Activated CD4-positive, alpha-beta memory T cell treated with anti-CD3 and anti-CD28 coated beads, Interleukin-2, amount 10 ng/mL, durations not matched to agents 7 days and 5 days (primary cell): ENCODE measurements at regions not wholly inside any gene's neighbourhood (a gene's known extent, or its start where the extent isn't known, plus 50 kb on each side); places are given as distances from the start of the nearest gene placed in this dataset.
"Not testable (repeated sequence)": the region's sequence is repeated elsewhere in the genome, so short reads cannot be mapped to it uniquely, and the experiment has no call there.

Source experiments
- CTCF ChIA-PET: fragments of 350-600 bp; sonication (Branson Sonifier 250); formaldehyde crosslinking; loops from one replicate; lab custom pipeline; 2021; ENCODE audit warnings: antibody characterized with exemption, inconsistent platforms; lab: Charles Lee
- POLR2A ChIA-PET: fragments of 350-600 bp; sonication (Branson Sonifier 250); formaldehyde crosslinking; loops from one replicate; lab custom pipeline; 2021; ENCODE audit warnings: antibody characterized with exemption; lab: Charles Lee
- DNase-seq: peaks from one replicate; pipeline ENCODE4 v3.0.0-alpha.2; 2020
- H3K27ac Mint-ChIP-seq: one replicate; pipeline ENCODE4 v1.8.0; 2021; ENCODE audit warnings: mild to moderate bottlenecking, mixed read lengths
- H3K27me3 Mint-ChIP-seq: one replicate; pipeline ENCODE4 v1.8.0; 2021; ENCODE audit warnings: mixed read lengths
- H3K36me3 Mint-ChIP-seq: one replicate; pipeline ENCODE4 v1.8.0; 2021; ENCODE audit warnings: low read depth, mixed read lengths
- H3K4me1 Mint-ChIP-seq: one replicate; pipeline ENCODE4 v1.8.0; 2021; ENCODE audit warnings: mixed read lengths
- H3K4me3 Mint-ChIP-seq: one replicate; pipeline ENCODE4 v1.8.0; 2021; ENCODE audit warnings: mild to moderate bottlenecking, mixed read lengths
- H3K9me3 Mint-ChIP-seq: one replicate; pipeline ENCODE4 v1.8.0; 2021; ENCODE audit warnings: mixed read lengths

DNA sequence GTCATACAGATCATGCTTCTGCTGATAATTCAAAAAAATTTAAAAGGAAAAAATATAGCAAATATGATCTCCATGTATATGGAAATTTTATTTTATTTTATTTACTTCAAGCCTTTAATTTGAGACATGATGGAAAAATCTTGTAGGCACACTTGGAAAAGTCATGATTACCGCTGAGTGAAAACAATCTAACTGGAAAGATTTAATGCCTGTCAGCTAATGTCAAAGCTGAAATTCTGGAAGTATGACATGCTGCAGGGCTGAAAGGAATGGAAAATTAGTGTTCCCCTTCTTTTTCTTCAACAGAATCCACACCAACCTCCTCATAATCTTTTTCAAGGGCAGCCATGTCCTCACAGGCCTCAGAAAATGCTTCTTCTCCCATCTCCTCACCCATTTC lies 58.2 kb downstream of the RPRM start:
- Mint-ChIP-seq H3K36me3 (no peaks in the 10 kb centered on the region), H3K27me3 (no peaks in the 10 kb centered on the region), H3K4me1 (no peaks in the 10 kb centered on the region), H3K9me3 (no peaks in the 10 kb centered on the region), H3K4me3 (no peak overlapping the region), H3K27ac (no peak overlapping the region)
- no peak for DNase-seq
- POLR2A ChIA-PET, result no interaction called here
- CTCF ChIA-PET, result no interaction called here

DNA sequence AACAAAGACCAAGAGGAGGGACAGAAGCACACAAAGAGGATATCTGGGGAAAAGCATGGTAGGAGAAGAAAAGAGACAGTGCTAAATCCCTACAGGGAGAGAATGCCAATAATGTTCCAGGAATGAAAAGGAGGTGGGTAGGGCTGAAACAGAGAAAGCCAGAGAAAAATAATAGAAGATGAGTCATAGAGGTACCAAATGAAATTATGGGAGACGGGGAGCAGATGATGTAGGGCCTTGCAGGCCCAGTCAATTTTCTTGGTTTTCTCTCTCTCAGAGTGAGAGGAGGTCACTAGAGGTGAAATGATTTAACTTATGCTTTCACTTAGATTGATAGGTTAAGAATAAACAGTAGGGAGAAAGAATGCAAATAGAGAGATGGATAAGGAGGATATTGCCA lies 61.5 kb downstream of the RPRM start:
- POLR2A ChIA-PET, result no interaction called here

DNA sequence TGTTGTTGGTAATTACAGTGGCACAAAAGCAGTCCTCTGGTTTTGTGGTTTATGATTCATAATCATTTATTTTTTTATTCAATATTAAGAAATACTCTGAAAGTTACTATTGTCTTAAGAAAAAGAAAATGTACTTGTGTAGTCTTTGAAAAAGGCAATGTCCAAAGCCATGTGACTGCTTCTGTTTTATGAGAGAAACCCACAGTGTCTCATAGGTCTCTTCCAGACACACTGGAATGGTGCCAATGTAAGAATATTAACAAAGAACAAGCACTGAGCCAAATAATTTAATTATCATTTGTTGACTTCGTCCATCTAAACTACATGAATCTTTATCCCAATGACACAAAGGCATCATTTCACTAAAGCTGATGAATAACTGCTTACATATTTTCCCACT lies 62.5 kb downstream of the RPRM start:
- Mint-ChIP-seq H3K27me3 (no peaks in the 10 kb centered on the region), H3K4me1 (no peaks in the 10 kb centered on the region), H3K4me3 (no peak overlapping the region), H3K9me3 (no peaks in the 10 kb centered on the region), H3K27ac (no peak overlapping the region), H3K36me3 (no peaks in the 10 kb centered on the region)
- ChIA-PET CTCF (no interaction called here), POLR2A (no interaction called here)
- DNase-seq, result no peak

More for the DNA sequence above, 61.5 kb downstream of the RPRM start:
- Mint-ChIP-seq H3K36me3 (no peaks in the 10 kb centered on the region), H3K27me3 (no peaks in the 10 kb centered on the region), H3K4me3 (no peak overlapping the region), H3K9me3 (no peaks in the 10 kb centered on the region), H3K4me1 (no peaks in the 10 kb centered on the region), H3K27ac (no peak overlapping the region)
- DNase-seq, result no peak
- CTCF ChIA-PET, result no interaction called here

DNA sequence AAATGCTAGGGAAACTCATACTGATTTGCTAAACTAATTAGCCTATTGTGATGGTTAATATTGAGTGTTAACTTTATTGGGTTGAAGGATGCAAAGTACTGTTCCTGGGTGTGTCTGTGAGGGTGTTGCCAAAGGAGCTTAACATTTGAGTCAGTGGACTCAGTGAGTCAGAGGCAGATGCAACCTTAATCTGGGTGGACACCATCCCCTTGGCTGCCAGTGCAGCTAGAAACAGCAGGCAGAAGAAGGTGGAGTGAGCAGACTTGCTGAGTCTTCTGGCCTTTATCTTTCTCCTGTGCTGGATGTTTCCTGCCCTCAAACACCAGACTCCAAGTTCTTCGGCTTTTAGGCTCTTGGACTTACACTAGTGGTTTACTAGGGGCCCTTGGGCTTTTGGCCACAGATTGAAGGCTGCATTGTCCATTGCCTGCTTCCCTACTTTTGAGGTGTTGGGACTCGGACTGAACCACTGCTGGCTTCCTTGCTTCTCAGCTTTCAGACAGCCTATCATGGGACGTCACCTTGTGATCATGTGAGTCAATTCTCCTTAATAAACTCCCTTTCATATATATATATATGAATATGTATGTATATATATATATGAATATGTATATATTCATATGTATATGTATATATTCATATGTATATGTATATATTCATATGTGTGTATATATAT lies 69.7 kb downstream of the RPRM start:
- ChIA-PET CTCF (no interaction called here), POLR2A (no interaction called here)
- DNase-seq, result no peak
- Mint-ChIP-seq H3K27me3 (no peaks in the 10 kb centered on the region), H3K9me3 (no peaks in the 10 kb centered on the region), H3K4me3 (no peak overlapping the region), H3K4me1 (no peaks in the 10 kb centered on the region), H3K36me3 (no peaks in the 10 kb centered on the region), H3K27ac (no peak overlapping the region)

DNA sequence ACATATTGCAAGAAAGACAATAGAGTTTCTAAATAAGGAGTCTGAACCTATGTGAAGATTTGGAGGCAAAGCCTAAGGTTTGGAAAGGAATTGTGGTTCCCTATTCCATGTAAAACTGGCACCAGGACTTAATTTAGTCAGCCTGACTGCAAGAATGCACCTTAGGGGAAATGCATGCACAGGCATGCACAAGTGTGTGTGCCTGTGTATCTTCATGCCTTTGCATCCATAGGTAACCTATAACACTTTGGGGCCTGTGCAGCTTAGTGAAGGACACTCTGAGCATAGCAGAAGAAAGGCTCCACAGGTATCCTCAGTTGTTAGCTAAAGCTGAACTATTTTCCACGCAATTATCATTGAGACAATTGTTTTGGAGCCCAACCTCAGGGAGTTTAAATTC lies 73.4 kb downstream of the RPRM start:
- ChIA-PET POLR2A (no interaction called here), CTCF (no interaction called here)
- DNase-seq, result no peak
- Mint-ChIP-seq H3K27ac (no peak overlapping the region), H3K9me3 (no peaks in the 10 kb centered on the region), H3K4me3 (no peak overlapping the region), H3K27me3 (no peaks in the 10 kb centered on the region), H3K36me3 (no peaks in the 10 kb centered on the region), H3K4me1 (no peaks in the 10 kb centered on the region)

DNA sequence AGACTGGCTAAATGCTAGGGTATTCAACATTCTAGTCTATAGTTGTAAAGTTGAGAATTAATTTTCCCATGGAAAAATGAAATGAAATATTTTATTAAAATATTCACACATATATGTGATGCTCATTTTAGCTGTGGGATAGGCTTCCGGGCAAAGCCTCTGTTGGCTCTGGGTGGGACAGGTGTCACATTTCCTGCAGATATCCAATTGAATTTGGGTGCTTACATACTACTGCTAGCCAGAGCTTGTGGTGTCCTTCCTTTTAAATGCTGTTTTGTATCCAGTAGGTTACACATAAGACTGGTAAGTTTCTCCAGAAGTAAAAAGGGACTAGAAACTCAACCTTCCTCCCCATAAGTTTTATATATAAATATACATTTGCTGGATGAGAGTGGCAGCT lies 73.8 kb downstream of the RPRM start:
- CTCF ChIA-PET, result no interaction called here
- Mint-ChIP-seq H3K4me3 (no peak overlapping the region), H3K36me3 (no peaks in the 10 kb centered on the region), H3K9me3 (no peaks in the 10 kb centered on the region), H3K27me3 (no peaks in the 10 kb centered on the region), H3K4me1 (no peaks in the 10 kb centered on the region), H3K27ac (no peak overlapping the region)
- DNase-seq, result no peak
- POLR2A ChIA-PET, result no interaction called here

DNA sequence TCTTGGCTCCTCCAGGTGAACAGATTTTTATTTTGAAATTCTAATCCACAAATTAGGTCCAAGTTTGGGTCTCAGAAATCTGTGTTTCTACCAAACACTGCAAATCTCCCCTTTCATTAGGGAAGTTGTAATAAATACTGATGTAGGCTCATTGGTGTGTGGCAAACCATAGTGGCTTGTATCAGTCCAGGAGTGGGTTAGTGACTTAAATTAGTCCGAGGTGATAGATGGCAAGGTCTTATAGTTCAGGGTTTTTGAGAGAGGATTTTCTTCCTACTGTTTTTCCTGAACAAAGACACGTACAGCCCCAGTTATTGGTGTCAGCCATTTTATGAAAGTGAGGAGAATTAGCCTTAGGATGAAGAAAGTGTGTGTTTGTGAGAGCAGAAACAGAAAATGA lies 74.6 kb downstream of the RPRM start:
- no peak overlapping the region for H3K27ac Mint-ChIP-seq
- no peaks in the 10 kb centered on the region for H3K27me3 Mint-ChIP-seq
- no peak for DNase-seq
- ChIA-PET POLR2A (no interaction called here), CTCF (no interaction called here)
- no peaks in the 10 kb centered on the region for H3K4me1 Mint-ChIP-seq
- no peaks in the 10 kb centered on the region for H3K36me3 Mint-ChIP-seq
- H3K9me3 Mint-ChIP-seq, result no peaks in the 10 kb centered on the region
- H3K4me3 Mint-ChIP-seq, result no peak overlapping the region

DNA sequence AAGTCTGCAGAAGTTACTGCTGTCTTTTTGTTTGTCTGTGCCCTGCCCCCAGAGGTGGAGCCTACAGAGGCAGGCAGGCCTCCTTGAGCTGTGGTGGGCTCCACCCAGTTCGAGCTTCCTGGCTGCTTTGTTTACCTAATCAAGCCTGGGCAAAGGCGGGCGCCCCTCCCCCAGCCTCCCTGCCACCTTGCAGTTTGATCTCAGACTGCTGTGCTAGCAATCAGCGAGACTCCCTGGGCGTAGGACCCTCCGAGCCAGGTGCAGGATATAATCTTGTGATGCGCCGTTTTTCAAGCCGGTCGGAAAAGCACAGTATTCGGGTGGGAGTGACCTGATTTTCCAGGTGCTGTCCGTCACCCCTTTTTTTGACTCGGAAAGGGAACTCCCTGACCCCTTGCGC lies 75.2 kb downstream of the RPRM start:
- H3K36me3 Mint-ChIP-seq, POLR2A ChIA-PET, CTCF ChIA-PET, H3K9me3 Mint-ChIP-seq, H3K4me1 Mint-ChIP-seq, H3K4me3 Mint-ChIP-seq, H3K27ac Mint-ChIP-seq, DNase-seq, H3K27me3 Mint-ChIP-seq: not testable (repeated sequence)

DNA sequence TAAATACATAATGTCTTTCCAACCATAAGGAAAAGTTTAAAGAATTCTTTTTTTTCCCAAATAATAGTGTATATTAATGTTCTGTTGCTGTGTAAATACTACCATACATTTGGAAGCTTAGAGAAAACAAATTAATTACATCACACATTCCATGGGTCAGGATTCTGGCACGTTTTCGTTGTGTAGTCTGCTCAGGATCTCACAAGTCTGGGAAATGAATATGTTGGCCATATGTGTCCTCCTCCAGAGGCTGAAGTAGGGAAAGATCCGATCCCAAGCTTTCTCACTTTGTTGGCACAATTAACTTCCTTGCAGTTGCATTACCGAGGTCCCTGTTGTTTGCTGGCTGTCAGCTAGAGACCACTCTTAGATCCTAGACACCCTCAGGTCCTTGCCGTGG lies 83.9 kb downstream of the RPRM start:
- Mint-ChIP-seq H3K27me3 (no peaks in the 10 kb centered on the region), H3K36me3 (no peaks in the 10 kb centered on the region), H3K27ac (no peak overlapping the region), H3K4me1 (no peaks in the 10 kb centered on the region), H3K9me3 (no peaks in the 10 kb centered on the region), H3K4me3 (no peak overlapping the region)
- no peak for DNase-seq
- POLR2A ChIA-PET, result no interaction called here
- CTCF ChIA-PET, result no interaction called here

DNA sequence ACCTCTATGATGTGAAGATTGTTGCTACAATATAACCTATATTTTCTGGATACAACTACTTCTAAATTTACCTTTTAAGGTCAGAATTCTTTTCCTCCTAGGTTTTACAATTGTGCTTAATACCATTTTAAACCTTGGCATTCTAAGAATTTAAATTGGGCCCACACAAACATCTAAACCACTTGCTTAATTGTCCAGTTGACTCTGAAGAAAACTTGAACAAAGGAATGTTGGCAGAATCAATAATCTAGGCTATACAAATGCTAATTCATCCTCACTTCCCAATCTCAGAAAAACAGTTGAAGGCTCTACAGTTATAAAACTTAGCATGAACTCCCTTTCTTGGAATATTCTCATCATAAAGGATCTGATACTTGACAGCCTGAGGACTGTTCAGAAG lies 84.3 kb downstream of the RPRM start:
- Mint-ChIP-seq H3K27me3 (no peaks in the 10 kb centered on the region), H3K9me3 (no peaks in the 10 kb centered on the region), H3K4me3 (no peak overlapping the region), H3K36me3 (no peaks in the 10 kb centered on the region), H3K27ac (no peak overlapping the region), H3K4me1 (no peaks in the 10 kb centered on the region)
- ChIA-PET POLR2A (no interaction called here), CTCF (no interaction called here)
- no peak for DNase-seq

DNA sequence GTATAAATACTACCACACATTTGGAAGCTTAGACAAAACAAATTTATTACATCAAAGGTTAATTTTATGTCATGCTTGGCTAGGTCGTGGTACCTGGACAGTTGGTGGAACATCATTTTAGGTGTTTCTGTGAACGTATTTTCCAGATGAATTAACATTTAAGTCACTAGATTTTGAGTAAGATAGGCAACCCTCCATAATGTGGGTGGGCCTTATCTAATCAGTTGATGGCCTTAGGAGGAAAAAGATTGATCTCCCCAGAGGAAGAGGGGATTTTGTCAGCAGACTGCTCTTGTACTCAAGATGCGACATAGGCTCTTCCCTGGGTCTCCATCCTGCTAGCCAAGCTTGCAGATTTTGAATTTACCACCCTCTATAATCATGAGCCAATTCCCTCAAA lies 85.0 kb downstream of the RPRM start:
- no peaks in the 10 kb centered on the region for H3K4me1 Mint-ChIP-seq
- H3K36me3 Mint-ChIP-seq, result no peaks in the 10 kb centered on the region
- H3K4me3 Mint-ChIP-seq, result no peak overlapping the region
- ChIA-PET CTCF (no interaction called here), POLR2A (no interaction called here)
- no peaks in the 10 kb centered on the region for H3K9me3 Mint-ChIP-seq
- no peak overlapping the region for H3K27ac Mint-ChIP-seq
- H3K27me3 Mint-ChIP-seq, result no peaks in the 10 kb centered on the region
- no peak for DNase-seq

DNA sequence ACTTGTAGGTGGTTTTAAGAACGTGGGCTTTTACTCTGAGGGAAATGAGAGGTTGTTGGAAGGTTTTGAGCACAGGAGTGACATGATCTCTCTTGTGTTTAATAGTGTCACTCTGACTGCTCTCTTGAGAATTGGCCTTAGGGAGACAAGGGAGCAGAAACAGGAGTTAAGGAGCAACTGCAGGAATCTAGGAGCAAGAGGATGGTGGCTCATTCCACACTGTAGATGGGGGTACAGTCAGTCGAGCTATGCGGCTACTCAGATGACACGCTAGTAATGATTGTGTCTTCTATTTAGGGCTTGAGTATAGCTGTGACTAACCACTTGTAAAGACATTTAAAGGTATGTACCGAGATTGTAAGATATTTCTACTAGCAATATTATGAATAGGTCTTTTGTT lies 87.4 kb downstream of the RPRM start:
- ChIA-PET POLR2A (no interaction called here), CTCF (no interaction called here)
- Mint-ChIP-seq H3K9me3 (no peaks in the 10 kb centered on the region), H3K27ac (no peak overlapping the region), H3K4me1 (no peaks in the 10 kb centered on the region), H3K27me3 (no peaks in the 10 kb centered on the region), H3K4me3 (no peak overlapping the region), H3K36me3 (no peaks in the 10 kb centered on the region)
- DNase-seq, result no peak

DNA sequence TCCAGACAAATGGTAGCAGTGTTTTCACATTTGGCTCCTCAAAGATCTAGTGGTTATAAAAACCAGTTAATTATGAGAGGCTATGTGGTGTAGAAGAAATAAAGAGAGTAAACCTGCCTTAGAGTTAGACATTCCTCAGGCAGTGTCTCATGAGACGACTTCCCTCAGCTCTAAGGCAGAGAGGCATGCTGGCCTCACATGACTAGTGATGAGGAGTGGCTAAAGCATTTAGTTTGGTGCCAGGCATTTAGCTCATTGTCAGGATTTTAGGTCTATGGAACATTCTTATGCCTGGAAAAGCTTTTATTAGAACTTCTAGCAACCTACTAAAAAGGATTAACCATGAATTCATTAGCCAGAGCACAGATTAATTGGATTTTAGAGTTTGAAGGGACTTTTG lies 90.3 kb downstream of the RPRM start:
- Mint-ChIP-seq H3K27me3 (no peaks in the 10 kb centered on the region), H3K9me3 (no peaks in the 10 kb centered on the region), H3K4me1 (no peaks in the 10 kb centered on the region), H3K27ac (no peak overlapping the region), H3K36me3 (no peaks in the 10 kb centered on the region), H3K4me3 (no peak overlapping the region)
- no peak for DNase-seq
- CTCF ChIA-PET, result no interaction called here
- POLR2A ChIA-PET, result no interaction called here

DNA sequence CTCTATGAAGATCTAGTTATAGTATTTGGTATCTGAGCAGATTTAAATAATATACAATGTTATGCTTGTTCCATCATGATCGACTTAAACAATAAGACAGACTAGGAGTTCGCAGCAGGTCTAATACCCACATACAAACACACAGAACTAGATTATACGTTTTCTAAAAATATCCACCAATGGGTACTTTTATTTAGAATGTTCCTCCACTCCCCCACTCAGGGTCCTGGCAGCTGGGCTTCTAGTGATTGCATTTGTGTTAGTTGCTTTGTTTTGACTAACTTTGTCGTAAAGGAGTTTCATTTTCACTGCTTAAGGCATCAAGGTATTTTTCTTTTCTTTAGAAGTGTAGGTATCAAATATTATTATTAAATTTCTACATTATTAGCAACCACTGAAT lies 91.4 kb downstream of the RPRM start:
- H3K27ac Mint-ChIP-seq, result no peak overlapping the region
- H3K27me3 Mint-ChIP-seq, result no peaks in the 10 kb centered on the region
- ChIA-PET POLR2A (no interaction called here), CTCF (no interaction called here)
- H3K9me3 Mint-ChIP-seq, result no peaks in the 10 kb centered on the region
- DNase-seq, result no peak
- no peaks in the 10 kb centered on the region for H3K4me1 Mint-ChIP-seq
- no peaks in the 10 kb centered on the region for H3K36me3 Mint-ChIP-seq
- H3K4me3 Mint-ChIP-seq, result no peak overlapping the region
